ENCODE measurements at regions not wholly inside any gene's neighbourhood (a gene's known extent, or its start where the extent isn't known, plus 50 kb on each side); places are given as distances from the start of the nearest gene placed in this dataset.
A peak's percentile ranks its signal among the peaks of the same experiment; 100 is the strongest.
"Not testable (repeated sequence)": the region's sequence is repeated elsewhere in the genome, so short reads cannot be mapped to it uniquely, and the experiment has no call there.

GRCh38 chr6:158881276-158881675, 62.1 kb upstream of the EZR start:
- DNase-seq = not testable (repeated sequence)

GRCh38 chr6:158879180-158879579, 60.0 kb upstream of the EZR start:
- DNase-seq = no peak

- DNase-seq = no peak
These were observed 58.5 kb upstream of the EZR start for GRCh38 chr6:158877716-158878115.

GRCh38 chr6:158876886-158877285, 57.7 kb upstream of the EZR start:
- no peak for DNase-seq

- no peak for DNase-seq
These were observed 51.4 kb upstream of the EZR start for GRCh38 chr6:158870649-158870957.

GRCh38 chr6:158869826-158870648, 50.9 kb upstream of the EZR start:
- no peak for DNase-seq

GRCh38 chr6:158868890-158869825, 50.0 kb upstream of the EZR start:
- peak; percentile 85 to 97 (median 92) for DNase-seq
